Transverse colon (tissue), 4 donors: ENCODE measurements at regions not wholly inside any gene's neighbourhood (a gene's known extent, or its start where the extent isn't known, plus 50 kb on each side); places are given as distances from the start of the nearest gene placed in this dataset.

Experiments
- DNase-seq: peaks from one replicate; pipeline ENCODE4 v3.0.0-alpha.2; 2019
- H3K27ac ChIP-seq, 4 donors: fragments of 200-600 bp; sonication (generic); 2 replicates each; pipeline ENCODE4 v1.5.1; 2016 to 2018; ENCODE audit warnings: inconsistent platforms in 4 of 4
- H3K27me3 ChIP-seq: fragments of 200-600 bp; sonication (generic); 2 replicates; pipeline ENCODE4 v1.5.1; 2017; ENCODE audit warnings: inconsistent platforms
- H3K36me3 ChIP-seq, 4 donors: fragments of 200-600 bp; sonication (generic); 2 replicates each; pipeline ENCODE4 v1.5.1; 2017 to 2019; ENCODE audit warnings: inconsistent platforms in 4 of 4
- H3K4me1 ChIP-seq, 4 donors: fragments of 200-600 bp; sonication (generic); 2 replicates each; pipeline ENCODE4 v1.5.1; 2017 to 2020; ENCODE audit warnings: inconsistent platforms in 4 of 4
- H3K4me3 ChIP-seq, 4 donors: fragments of 200-600 bp; sonication (generic); 1 replicate in 1 of 4; 2 replicates in 3 of 4; pipeline versions ENCODE4 v1.5.1 to v1.6.1; 2017 to 2019; ENCODE audit warnings: inconsistent platforms in 4 of 4
- H3K9me3 ChIP-seq, 2 donors: fragments of 200-600 bp; sonication (generic); 2 replicates each; pipeline ENCODE4 v1.5.1; 2017 to 2019; ENCODE audit warnings: inconsistent platforms in 2 of 2
- EP300 ChIP-seq: sonication (generic); formaldehyde crosslinking; IDR thresholded peaks from one replicate; pipeline ENCODE4 v1.6.1; 2017; ENCODE audit warnings: antibody characterized with exemption, low read depth
- POLR2A ChIP-seq: fragments of 450-650 bp; IDR thresholded peaks from one replicate; pipeline ENCODE4 v1.6.1; 2016; ENCODE audit warnings: antibody characterized with exemption, mild to moderate bottlenecking, moderate library complexity
- POLR2AphosphoS5 ChIP-seq, 3 donors: sonication (generic); formaldehyde crosslinking; IDR thresholded peaks; one replicate each; pipeline ENCODE4 v1.6.1; 2016; ENCODE audit warnings: antibody characterized with exemption in 3 of 3
- WGBS, 2 donors: methylation state at CpG; one replicate each; pipeline ENCODE4 v1.1.5; 2018; ENCODE audit warnings: low coverage in 1 of 2; 5-methylcytosine and 5-hydroxymethylcytosine counted together
- in situ Hi-C, 4 donors: fragments of 200-750 bp; cut with MboI; loops; one replicate each; pipeline versions ENCODE4 v1.15.0 to v1.15.1; 2017; ENCODE audit warnings: low sequenced_read_pairs in 3 of 4, low pct_ligation_motif_present in 1 of 4, low pct_unique_long_range_greater_than_20kb in 1 of 4
- intact Hi-C: fragments of 100-400 bp; cut with DNase I; formaldehyde crosslinking; loops from one replicate; pipeline ENCODE4 v1.15.1; 2023; ENCODE audit warnings: low total_unique reads
- TF ChIP-seq, protein P1 (sequence below), 5 experiments: fragments of 200-600 bp in 3 of 5; fragments of 450-650 bp in 2 of 5; sonication (generic) in 3 of 5; IDR thresholded peaks; 1 replicate in 2 of 5; 2 replicates in 3 of 5; pipeline ENCODE4 v1.5.1; 2016 to 2017; ENCODE audit warnings: antibody characterized with exemption in 5 of 5, inconsistent platforms in 3 of 5, mild to moderate bottlenecking in 2 of 5, moderate library complexity in 1 of 5

DNA sequence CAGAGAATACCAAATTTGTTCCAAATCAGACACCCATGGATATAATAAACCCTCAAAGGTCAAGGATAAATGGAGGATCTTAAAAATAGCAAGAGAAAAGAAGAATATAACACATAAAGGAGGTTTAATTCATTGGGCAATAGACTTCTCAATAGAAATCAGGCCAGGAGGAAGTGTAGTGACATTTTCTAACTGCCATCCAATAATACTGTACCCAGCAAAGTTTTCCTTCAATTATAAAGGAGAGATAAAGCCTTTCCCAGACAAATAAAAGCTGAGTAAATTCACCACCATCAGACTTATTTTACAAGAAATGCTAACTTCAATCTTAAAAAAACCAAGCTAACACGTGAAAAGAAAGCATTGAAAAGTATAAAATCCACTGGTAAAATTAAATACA, 121.6 kb downstream of the MSTN start:
- in situ Hi-C loops: no loop called here
- TF ChIP-seq EP300: no peak
- TF ChIP-seq POLR2A: no peak
- TF ChIP-seq, protein P1, sequence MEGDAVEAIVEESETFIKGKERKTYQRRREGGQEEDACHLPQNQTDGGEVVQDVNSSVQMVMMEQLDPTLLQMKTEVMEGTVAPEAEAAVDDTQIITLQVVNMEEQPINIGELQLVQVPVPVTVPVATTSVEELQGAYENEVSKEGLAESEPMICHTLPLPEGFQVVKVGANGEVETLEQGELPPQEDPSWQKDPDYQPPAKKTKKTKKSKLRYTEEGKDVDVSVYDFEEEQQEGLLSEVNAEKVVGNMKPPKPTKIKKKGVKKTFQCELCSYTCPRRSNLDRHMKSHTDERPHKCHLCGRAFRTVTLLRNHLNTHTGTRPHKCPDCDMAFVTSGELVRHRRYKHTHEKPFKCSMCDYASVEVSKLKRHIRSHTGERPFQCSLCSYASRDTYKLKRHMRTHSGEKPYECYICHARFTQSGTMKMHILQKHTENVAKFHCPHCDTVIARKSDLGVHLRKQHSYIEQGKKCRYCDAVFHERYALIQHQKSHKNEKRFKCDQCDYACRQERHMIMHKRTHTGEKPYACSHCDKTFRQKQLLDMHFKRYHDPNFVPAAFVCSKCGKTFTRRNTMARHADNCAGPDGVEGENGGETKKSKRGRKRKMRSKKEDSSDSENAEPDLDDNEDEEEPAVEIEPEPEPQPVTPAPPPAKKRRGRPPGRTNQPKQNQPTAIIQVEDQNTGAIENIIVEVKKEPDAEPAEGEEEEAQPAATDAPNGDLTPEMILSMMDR (IDR thresholded peaks at IDR 0.05): no peak
- TF ChIP-seq POLR2AphosphoS5 (IDR thresholded peaks at IDR 0.05): no peak
- DNase-seq: no peak
- Histone ChIP-seq H3K27ac (no peak overlapping the region), H3K4me3 (no peak overlapping the region), H3K27me3 (no peaks in the 10 kb centered on the region), H3K4me1 (no peaks in the 10 kb centered on the region), H3K9me3 (peaks cover 0 to 19% of the 10 kb centered on the region in 2 donors), H3K36me3 (no peaks in the 10 kb centered on the region)
- intact Hi-C loops: no loop called here
- WGBS, 2 donors: 83 to 93% methylated on average over 1 of the region's 1 CpG

GRCh38 chr2:189937691-189938090, 124.8 kb downstream of the MSTN start:
- Histone ChIP-seq H3K27me3 (no peaks in the 10 kb centered on the region), H3K4me3 (no peak overlapping the region), H3K9me3 (peaks cover 0 to 15% of the 10 kb centered on the region in 2 donors), H3K27ac (no peak overlapping the region), H3K4me1 (no peaks in the 10 kb centered on the region), H3K36me3 (no peaks in the 10 kb centered on the region)
- intact Hi-C loops (no loop called here), in situ Hi-C loops (no loop called here)
- 91 to 100% methylated on average over 2 of the region's 2 CpGs for WGBS, 2 donors
- TF ChIP-seq EP300 (no peak), POLR2A (no peak), POLR2AphosphoS5 (IDR thresholded peaks at IDR 0.05) (no peak)
- TF ChIP-seq, protein P1 (IDR thresholded peaks at IDR 0.05): no peak
- no peak for DNase-seq

- H3K36me3 ChIP-seq: no peaks in the 10 kb centered on the region
- 77 to 84% methylated on average over 1 of the region's 1 CpG for WGBS, 2 donors
- no peak overlapping the region for H3K27ac ChIP-seq
- no peaks in the 10 kb centered on the region for H3K27me3 ChIP-seq
- intact Hi-C loops: no loop called here
- DNase-seq: no peak
- H3K9me3 ChIP-seq: no peaks in the 10 kb centered on the region
- in situ Hi-C loops: no loop called here
- TF ChIP-seq POLR2AphosphoS5 (IDR thresholded peaks at IDR 0.05) (no peak), POLR2A (no peak), EP300 (no peak)
- TF ChIP-seq, protein P1 (IDR thresholded peaks at IDR 0.05): no peak
- no peak overlapping the region for H3K4me3 ChIP-seq
- no peaks in the 10 kb centered on the region for H3K4me1 ChIP-seq
These were observed 128.6 kb downstream of the MSTN start for GRCh38 chr2:189933911-189934399.

GRCh38 chr2:189933041-189933440, 129.5 kb downstream of the MSTN start:
- WGBS, 2 donors: 44 to 58% methylated on average over 1 of the region's 1 CpG
- Histone ChIP-seq H3K27me3 (no peaks in the 10 kb centered on the region), H3K36me3 (no peaks in the 10 kb centered on the region), H3K4me3 (no peak overlapping the region), H3K27ac (no peak overlapping the region), H3K4me1 (no peaks in the 10 kb centered on the region), H3K9me3 (no peaks in the 10 kb centered on the region)
- no peak for DNase-seq
- no peak for TF ChIP-seq EP300
- TF ChIP-seq POLR2AphosphoS5 (IDR thresholded peaks at IDR 0.05): no peak
- TF ChIP-seq, protein P1 (IDR thresholded peaks at IDR 0.05): no peak
- TF ChIP-seq POLR2A: no peak
- in situ Hi-C loops: no loop called here
- intact Hi-C loops: no loop called here
